Stimulated activated CD4-positive, alpha-beta T cell treated with anti-CD3 and anti-CD28 coated beads, TNF-alpha, amount 100 ng/mL, for 24 hours (primary cell): ENCODE measurements at regions not wholly inside any gene's neighbourhood (a gene's known extent, or its start where the extent isn't known, plus 50 kb on each side); places are given as distances from the start of the nearest gene placed in this dataset.

Source experiments
- DNase-seq, 3 experiments: peaks; one replicate each; pipeline ENCODE4 v3.0.0-alpha.2; 2020; ENCODE audit warnings: low read depth in 3 of 3

GRCh38 chr2:9738535-9739496 is 104.5 kb upstream of the TAF1B start:
- no peak for DNase-seq

DNA sequence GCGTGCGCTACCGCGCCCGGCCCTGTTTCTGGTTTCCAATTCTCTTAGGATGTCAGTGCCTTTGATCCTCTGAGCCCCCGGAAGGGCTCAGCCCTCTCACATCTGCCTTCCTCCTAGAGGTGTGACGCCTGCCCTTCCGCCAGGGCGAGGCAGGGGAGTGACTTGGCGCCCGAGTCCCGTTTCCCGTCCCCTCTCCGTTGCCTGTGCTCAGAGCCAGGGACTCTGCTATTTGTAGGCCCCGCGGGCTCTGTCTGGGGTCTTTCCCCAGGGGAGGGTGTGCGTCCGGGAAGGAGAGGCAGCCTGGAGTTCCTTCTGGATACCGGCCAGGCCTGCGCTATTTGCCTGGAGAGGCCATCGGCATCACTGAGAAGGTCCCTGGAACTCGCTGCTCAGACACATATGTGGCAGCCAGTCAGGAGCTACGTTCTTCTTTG is 103.7 kb upstream of the TAF1B start:
- peak in 1 of 3 experiments; percentile 56 for DNase-seq

DNA sequence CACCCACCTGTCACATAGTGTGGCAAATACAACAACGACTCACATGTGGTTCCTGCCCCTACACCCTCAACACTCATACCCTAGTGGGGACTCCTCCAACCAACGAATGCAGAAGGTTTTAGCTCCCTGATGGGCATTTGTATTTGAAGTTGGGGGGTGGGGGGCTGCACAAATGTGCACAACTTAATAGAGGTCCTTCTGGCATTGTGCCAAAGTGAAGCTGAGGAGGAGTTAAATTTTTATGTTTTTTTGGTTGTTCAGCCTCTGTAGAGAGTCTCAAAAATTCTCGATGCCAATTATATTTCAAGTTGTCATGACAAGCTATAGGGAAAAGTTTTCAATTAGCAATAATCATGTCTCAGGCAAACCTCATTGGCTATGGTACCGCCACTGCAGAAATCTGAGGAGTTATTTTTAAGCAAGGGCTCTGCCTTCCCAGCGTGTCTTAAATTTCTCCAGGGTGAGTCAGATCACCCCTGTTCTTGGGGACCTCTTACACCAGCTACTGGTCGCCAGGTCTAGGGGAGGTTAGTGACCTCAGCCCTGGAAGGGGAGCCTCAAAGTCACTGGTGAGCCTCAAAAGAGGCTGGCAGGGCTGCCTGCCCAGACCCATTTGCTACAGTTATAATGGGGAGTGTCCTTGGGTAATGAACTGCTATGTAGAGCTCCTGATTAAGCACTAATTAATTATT is 102.7 kb upstream of the TAF1B start:
- DNase-seq = no peak

- no peak for DNase-seq
Measured at GRCh38 chr2:9741110-9741509, 102.2 kb upstream of the TAF1B start.

DNA sequence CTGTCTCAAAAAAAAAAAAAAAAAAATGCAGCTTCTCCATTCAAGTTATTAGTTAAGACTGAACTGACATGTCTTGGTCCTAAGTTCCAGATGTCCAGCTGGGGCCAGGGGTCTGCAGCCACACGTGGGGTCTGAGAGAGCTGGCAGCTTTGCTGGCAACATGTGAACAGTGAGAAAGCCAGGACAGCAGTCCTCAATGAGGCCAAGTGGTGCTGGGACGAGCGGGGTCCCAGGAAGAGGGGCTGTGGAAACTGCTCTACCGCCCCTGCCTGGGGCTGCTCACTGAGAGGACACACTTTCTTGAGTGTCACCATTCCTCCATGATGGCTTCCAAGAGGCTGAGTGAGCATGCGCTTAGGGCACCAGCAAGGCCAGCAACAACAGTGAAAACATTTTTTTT is 100.7 kb upstream of the TAF1B start:
- DNase-seq = no peak

DNA sequence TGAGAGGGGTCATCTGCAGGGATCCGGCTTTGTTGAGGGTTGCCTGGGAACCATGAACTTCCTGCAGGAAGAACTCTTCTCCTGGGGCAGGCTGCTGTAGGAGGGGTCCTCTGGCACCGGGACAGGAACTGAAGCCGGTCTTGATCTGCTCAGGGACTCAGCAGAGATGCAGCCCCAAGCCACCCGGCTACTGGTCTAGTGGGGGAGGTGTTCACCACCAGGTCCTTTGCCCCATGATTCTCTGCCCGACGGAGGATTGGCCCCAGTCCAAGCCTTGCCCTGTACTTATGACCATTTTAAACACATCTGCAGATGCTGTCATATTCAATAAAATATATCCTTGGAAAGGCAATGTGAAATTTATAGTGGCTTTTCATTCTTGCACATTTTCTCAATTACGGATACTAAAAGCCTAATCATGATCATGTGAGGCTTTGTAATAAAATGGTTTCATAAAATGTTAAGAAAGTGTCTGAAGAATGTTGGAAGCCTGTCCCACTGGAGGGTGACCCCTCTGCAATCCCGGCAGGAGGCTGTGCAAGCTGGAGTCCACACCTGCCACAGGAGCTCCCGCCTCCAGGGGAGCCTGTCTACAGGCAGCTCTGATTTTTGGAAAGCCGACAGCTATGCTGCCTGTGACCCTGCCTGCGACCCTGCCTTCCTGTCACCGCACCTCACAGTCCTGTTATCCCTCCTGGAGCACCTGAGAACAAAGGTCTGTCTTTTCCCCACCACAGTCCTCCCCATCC is 98.8 kb upstream of the TAF1B start:
- DNase-seq = no peak

GRCh38 chr2:9745153-9745899 is 97.9 kb upstream of the TAF1B start:
- no peak for DNase-seq

- no peak for DNase-seq
Measured at GRCh38 chr2:9747396-9747795, 95.9 kb upstream of the TAF1B start.

GRCh38 chr2:9748577-9748976 is 94.7 kb upstream of the TAF1B start:
- DNase-seq = no peak

GRCh38 chr2:9749546-9750223 is 93.6 kb upstream of the TAF1B start:
- DNase-seq = no peak

GRCh38 chr2:9750224-9751215 is 92.8 kb upstream of the TAF1B start:
- no peak for DNase-seq

GRCh38 chr2:9751831-9752230 is 91.4 kb upstream of the TAF1B start:
- DNase-seq = no peak

GRCh38 chr2:9752441-9753275 is 90.6 kb upstream of the TAF1B start:
- peak; percentile 74 to 91 (median 79) for DNase-seq

DNA sequence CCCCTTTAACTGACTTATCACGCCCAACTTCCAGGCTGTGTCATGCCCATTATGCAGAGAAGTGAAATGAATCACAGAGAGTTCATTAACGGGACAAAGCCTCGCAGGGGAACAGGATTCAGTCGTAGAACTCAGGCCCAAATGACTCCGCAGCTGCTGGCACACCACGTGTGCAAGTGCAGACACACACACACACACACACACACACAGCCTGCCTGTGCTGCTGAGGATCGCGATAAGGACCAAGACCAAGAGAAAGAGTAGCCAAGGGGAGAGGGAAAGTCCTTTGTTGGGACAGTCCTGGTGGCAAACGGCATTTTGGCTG is 90.0 kb upstream of the TAF1B start:
- DNase-seq = peak; percentile 24 to 66 (median 56)

GRCh38 chr2:9753665-9754531 is 89.4 kb upstream of the TAF1B start:
- peak; percentile 31 to 66 (median 48) for DNase-seq

- no peak for DNase-seq
Measured at GRCh38 chr2:9754532-9754887, 88.8 kb upstream of the TAF1B start.

DNA sequence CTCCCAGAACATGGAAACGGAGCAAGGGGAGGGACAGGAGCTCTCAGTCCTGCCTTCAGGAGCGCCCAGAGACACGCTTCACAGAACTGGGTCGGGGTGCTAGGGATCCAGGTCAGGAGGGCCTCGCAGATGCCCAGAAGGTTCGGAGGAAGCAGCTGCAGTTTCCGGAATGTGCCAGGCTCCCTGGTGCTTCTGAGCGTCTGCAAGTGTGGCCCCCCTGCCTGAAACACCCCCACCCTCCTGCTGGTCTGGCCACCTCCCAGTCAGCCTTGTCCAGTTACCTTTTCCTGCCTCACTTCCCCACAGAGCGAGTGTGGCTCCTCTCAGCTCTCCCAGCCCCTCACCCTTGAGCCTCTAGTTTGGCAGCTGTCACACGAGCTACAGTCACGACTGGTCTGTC is 88.3 kb upstream of the TAF1B start:
- DNase-seq = no peak

DNA sequence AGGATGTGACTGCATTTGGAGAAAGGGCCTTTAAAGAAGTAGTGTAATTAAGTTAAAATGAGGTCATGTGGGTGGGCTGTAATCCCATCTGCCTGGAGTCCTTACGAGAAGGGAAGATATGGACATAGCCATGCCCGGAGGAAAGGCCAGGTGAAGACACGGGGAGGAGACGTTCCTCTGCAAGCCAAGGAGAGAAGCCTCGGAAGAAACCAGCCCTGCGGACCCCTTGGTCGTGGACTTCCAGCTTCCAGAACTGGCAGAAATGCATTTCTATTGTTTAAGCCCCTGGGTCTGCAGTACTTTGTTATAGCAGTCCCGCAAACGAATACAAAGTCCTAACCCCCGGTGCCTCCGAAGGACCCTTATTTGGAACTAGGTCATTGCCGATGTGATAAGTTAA is 87.6 kb upstream of the TAF1B start:
- no peak for DNase-seq
